ENCODE measurements at regions not wholly inside any gene's neighbourhood (a gene's known extent, or its start where the extent isn't known, plus 50 kb on each side); places are given as distances from the start of the nearest gene placed in this dataset.

DNA sequence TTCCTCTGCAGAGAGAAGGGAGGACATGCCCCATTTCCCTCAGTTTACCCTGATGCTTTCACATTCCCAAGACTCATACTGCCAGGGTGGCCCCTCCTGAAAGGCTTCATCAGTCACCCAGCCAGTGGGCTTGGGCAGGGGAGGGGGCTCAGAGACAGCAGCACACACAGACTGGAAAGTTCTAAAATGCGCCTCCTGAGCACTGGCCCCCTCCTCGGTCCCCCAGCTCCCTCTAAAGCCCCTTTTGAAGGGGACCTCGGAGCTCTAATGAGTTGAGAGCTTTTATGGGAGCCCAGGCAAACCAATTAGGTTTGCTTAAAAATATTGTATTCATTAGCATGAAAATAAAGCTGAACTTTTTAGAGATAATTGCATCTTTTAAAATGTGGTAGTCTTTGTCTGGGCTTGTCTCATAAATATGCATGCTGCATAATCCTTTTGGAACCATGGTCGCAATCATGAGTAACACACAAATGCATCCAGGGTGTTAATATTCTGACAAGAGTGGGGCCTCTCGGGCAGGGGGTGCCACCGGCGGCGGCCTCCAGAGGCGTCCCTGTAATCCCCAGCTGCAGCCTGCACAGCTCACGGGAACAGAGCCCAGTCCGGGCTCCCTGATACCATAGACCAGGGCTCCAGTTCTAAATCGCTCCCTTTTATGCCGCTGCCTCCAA lies 78.5 kb downstream of the RPLP1 start:
- no peak for DNase-seq

- no peak for DNase-seq
These were observed 79.0 kb downstream of the RPLP1 start for GRCh38 chr15:69531665-69532027.

DNA sequence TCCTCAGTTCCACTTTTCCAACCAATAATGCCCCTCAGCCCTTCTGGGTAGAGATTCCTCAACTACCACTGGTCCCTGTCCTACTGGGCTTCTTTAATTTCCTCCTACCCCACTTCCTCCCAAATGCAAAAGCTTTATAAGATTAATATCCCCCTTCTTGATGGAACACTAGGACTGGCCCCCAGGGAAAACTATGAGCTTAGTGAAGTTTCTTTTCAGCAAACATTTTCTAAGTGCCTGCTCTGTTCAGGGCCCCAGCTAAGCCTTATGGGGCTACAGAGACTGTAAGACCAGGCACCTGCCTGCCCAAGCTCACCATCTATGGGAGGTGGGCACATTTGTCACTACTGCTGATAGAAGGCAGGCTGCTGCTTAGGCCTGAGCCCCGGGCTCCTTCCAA lies 79.4 kb downstream of the RPLP1 start:
- no peak for DNase-seq

GRCh38 chr15:69532856-69533255 lies 80.2 kb downstream of the RPLP1 start:
- DNase-seq: no peak

DNA sequence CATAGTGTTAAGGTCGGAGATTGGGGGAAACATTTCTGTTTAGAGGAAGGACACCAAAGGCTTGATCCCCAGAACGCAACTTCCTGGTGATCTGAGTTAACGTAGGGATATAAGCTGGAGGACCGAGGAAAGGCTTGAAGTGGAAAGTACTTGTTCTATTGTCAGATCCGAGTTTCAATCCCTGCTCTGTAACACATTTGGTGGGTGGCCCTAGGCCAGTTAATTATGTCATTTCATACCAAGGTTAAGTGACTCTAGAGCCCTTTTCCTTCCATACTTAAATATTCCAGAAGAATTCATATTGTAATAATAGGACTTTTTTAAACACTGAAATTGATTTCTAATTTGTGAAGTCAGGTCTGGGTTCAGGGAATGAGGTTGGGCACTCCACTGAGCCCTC lies 80.9 kb downstream of the RPLP1 start:
- no peak for DNase-seq

DNA sequence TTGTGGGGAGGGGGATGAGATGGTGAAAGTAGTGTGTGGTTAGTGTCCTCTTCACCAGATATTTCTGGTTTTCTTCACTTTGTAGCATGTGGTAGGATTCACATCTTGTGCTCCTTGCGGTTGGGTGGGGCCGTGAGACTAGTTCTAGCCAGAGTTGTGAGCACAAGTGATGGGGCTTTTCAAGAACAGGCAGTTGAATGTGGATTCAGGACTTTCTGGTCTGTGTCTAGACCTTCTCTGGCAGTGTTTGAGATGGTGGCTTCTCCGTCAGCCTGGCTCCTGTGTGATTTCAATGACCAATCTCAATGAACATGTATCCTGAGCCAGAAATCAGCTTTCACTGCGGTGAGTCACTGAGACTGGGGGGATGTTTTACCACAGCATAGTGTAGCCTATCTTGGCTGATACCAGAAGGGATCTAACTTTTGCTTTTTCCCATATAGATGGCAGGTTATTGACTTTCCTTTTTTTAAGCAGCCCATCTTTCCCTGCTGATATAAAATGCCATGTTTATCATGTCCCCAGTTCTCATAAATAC lies 82.6 kb downstream of the RPLP1 start:
- DNase-seq: no peak

- no peak for DNase-seq
These were observed 83.4 kb downstream of the RPLP1 start for GRCh38 chr15:69535998-69536397.

DNA sequence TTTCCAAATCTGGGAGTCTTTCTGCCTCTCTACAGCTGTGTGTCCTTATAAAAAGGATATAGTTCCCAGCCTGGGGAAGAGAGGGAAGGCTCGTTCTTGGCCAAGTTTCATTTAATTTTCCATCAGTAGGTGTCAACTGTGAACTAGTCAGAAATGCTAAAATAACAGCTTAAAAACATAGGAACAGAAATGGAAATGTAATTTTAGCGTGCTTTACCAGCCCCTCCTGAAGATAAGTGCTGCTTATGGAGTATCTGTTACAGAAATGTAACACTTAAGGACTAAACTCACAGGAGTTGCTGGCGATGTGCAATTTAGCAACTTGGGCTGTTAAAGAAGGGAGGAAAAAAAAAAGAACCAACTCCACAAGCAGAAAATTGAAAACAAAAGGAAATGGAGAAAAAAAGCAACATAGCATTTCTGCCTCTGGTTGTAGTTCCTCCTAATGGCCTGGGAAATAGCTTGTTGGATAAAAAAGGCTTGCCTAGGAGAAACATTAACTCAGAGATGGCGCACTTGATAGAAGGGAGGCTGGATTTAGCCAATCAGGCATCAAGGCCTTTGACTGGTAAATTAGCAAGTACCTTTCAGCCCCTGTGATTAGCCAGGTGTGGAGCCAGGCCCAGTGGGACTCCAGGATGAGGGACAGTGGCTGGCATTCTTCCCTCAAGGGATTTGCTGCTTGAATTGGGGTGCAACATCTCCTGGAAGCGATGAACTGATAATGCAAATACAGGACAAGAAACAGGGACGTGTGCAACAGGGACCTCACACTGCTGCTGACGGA lies 84.3 kb downstream of the RPLP1 start:
- no peak for DNase-seq

DNA sequence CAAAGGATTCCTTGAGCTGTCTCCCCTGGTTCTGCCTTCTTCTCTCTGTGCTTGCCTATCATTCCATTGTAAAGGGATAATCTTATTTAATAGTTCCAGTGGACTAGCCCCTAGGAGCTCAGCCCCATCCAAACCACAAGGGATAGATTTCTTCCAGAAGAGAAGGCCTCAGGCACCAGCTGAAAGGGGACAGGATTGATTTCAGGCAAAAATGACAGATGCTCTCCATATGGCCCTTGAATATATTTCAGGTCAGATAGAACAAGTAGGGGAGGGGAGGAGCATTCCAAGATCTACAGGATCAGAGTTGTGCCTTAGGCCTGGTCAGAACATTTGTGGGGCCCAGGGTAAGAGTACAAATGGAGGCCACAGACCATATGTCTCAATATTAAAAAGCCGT lies 85.3 kb downstream of the RPLP1 start:
- no peak for DNase-seq

- DNase-seq: no peak
These were observed 85.8 kb downstream of the RPLP1 start for GRCh38 chr15:69538379-69538778.

DNA sequence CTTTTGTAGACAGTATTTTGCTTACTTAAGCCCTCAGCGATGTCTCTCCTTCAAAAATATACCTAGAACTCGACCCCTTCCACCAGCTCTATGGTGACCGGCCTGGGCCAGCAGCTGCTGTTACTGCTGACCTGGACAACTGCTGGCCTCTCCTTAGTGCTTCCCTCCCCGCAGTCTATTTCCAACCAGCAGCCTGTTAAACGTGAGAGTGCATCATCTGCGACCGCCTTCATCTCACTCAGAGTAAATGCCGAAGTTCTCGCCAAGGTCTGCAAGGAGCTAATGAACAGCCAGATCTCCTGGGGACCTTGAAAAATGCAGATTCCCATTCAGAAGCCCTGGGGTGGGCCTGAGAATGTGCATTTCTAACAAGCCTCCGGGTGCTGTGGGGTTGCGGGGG lies 86.7 kb downstream of the RPLP1 start:
- no peak for DNase-seq

DNA sequence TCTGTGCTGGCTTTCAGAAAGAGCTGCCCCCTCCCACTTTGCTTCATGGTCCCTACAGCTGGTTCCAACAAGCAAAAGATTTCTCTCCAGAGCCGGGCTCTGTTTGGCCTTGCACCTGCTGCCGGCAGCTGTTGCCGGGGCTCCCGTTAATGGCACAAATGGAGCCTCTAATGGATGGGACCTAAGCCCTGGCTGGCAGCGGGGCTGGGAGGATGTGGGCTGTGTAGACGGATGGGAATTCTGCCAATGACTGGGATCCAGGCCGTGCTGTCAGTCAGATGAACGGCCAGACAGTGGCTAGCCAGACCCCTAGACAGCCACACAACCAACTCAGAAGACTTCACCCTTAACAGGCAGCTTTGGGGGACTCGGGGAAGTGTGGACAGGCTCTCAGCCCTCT lies 88.0 kb downstream of the RPLP1 start:
- no peak for DNase-seq

DNA sequence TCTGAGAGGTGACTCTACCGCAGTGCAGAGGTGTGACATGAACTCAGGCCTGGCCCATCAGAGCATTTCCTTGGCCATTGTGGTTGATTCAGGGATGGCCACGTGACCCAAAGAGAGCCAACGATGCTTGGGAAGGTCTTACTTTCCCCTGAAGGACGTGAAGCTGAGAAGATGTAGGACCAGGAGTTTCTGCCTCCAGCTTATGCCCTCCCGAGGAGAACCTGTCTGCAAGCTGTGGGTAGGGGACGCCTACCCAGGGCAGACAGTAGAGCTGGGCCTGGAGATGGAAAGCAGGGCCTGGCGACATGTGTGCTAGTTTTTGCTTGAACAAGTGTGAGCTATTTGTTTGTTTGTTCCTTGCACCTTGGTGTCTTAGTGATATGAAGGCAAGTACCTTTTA lies 89.4 kb downstream of the RPLP1 start:
- no peak for DNase-seq

- no peak for DNase-seq
These were observed 91.2 kb downstream of the RPLP1 start for GRCh38 chr15:69543681-69544364.

- DNase-seq: no peak
These were observed 91.9 kb downstream of the RPLP1 start for GRCh38 chr15:69544365-69545113.

- no peak for DNase-seq
These were observed 93.6 kb downstream of the RPLP1 start for GRCh38 chr15:69546182-69546581.

- no peak for DNase-seq
These were observed 96.0 kb downstream of the RPLP1 start for GRCh38 chr15:69548395-69549180.

GRCh38 chr15:69551391-69552056 lies 98.9 kb downstream of the RPLP1 start:
- DNase-seq: no peak

DNA sequence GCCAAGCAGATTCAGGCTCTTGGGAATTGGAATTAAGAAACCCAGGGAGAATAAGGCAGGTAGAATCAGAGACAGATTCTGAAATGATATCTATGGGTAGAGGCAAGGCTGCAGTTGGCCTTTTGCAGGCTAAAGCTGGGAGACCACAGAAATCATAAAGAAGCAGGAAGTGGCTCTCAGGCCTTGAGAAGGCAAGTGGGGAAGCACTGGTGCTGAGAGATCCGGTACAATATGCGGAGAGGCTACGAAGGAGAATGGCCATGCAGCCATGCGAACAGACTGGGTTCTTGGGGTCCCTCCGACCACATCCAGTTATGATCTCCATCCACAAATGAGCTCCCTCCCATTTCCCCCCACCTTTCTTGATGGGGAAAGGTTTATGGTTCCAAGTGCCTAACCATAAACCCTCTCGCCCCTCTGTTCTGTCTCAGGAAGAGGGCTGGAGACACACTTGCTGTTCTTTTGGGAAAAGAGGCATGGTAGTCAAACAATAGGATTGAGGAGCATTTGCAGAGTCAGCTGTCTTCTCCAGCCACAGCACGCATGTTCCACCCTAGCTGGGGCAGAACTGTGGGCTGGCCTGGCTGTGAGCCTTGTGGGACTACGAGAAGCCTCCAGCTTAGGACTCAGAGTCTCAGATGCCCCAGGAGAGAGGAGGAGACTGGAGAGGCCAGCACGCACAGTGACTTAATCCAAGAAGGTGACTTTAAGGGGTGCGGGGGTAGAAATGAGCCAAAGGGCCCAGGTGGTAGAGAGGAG lies 99.6 kb downstream of the RPLP1 start:
- no peak for DNase-seq

- DNase-seq: no peak
These were observed 101.1 kb downstream of the RPLP1 start for GRCh38 chr15:69553686-69554085.

Data from stimulated activated CD4-positive, alpha-beta T cell treated with anti-CD3 and anti-CD28 coated beads, Interleukin-1b, Interleukin-23, amount 100 ng/mL, for 48 hours (primary cell).